DND-41 (cell line): ENCODE measurements at regions not wholly inside any gene's neighbourhood (a gene's known extent, or its start where the extent isn't known, plus 50 kb on each side); places are given as distances from the start of the nearest gene placed in this dataset.

ENCODE experiments used
- CTCF ChIP-seq: IDR thresholded peaks from 2 replicates; pipeline ENCODE4 v1.5.1; 2012; ENCODE audit warnings: borderline replicate concordance, low read length, moderate library complexity, mild to moderate bottlenecking; ENCODE audit not compliant: poor library complexity, severe bottlenecking; ENCODE audit errors: extremely low read depth
- EZH2 ChIP-seq: IDR thresholded peaks from 3 replicates; pipeline ENCODE4 v1.6.1; 2012; ENCODE audit warnings: borderline replicate concordance, low read depth, mild to moderate bottlenecking, moderate library complexity, low read length, inconsistent platforms; ENCODE audit not compliant: severe bottlenecking

GRCh38 chr4:116512552-116512951, 572.8 kb downstream of the TRAM1L1 start:
- no peak for TF ChIP-seq CTCF
- no peak for TF ChIP-seq EZH2
